GM18519 (cell line): ENCODE measurements at regions not wholly inside any gene's neighbourhood (a gene's known extent, or its start where the extent isn't known, plus 50 kb on each side); places are given as distances from the start of the nearest gene placed in this dataset.
"Not testable (repeated sequence)": the region's sequence is repeated elsewhere in the genome, so short reads cannot be mapped to it uniquely, and the experiment has no call there.

Experiments
- ATAC-seq: cut with Tn5 transposase; IDR thresholded peaks from one replicate; pipeline ENCODE4 v1.9.1; 2021; ENCODE audit warnings: mild to moderate bottlenecking, moderate library complexity; ENCODE audit not compliant: unreplicated experiment, low FRiP score

- ATAC-seq = not testable (repeated sequence)
Measured at GRCh38 chr13:76243120-76243519, 607.0 kb downstream of the LMO7 start.

GRCh38 chr13:76239031-76239680 is 603.0 kb downstream of the LMO7 start:
- ATAC-seq = no peak

GRCh38 chr13:76231522-76232167 is 595.5 kb downstream of the LMO7 start:
- ATAC-seq = no peak

GRCh38 chr13:76229281-76229680 is 593.2 kb downstream of the LMO7 start:
- ATAC-seq = no peak

- ATAC-seq = no peak
Measured at GRCh38 chr13:76226941-76227340, 590.8 kb downstream of the LMO7 start.

- ATAC-seq = no peak
Measured at GRCh38 chr13:76225815-76226489, 589.8 kb downstream of the LMO7 start.

GRCh38 chr13:76223999-76224398 is 587.9 kb downstream of the LMO7 start:
- no peak for ATAC-seq

GRCh38 chr13:76223565-76223964 is 587.4 kb downstream of the LMO7 start:
- no peak for ATAC-seq

- no peak for ATAC-seq
Measured at GRCh38 chr13:76222511-76222910, 586.4 kb downstream of the LMO7 start.

- ATAC-seq = no peak
Measured at GRCh38 chr13:76216729-76217128, 580.6 kb downstream of the LMO7 start.

- peak; percentile 7 for ATAC-seq
Measured at GRCh38 chr13:76214001-76214400, 577.9 kb downstream of the LMO7 start.

GRCh38 chr13:76213423-76213904 is 577.3 kb downstream of the LMO7 start:
- peak; percentile 52 for ATAC-seq

GRCh38 chr13:76210262-76210661 is 574.1 kb downstream of the LMO7 start:
- no peak for ATAC-seq

- ATAC-seq = no peak
Measured at GRCh38 chr13:76198568-76199163, 562.5 kb downstream of the LMO7 start.

- no peak for ATAC-seq
Measured at GRCh38 chr13:76189882-76190519, 553.9 kb downstream of the LMO7 start.

- no peak for ATAC-seq
Measured at GRCh38 chr13:76175961-76176725, 540.0 kb downstream of the LMO7 start.

GRCh38 chr13:76168661-76169060 is 532.5 kb downstream of the LMO7 start:
- ATAC-seq = no peak

GRCh38 chr13:76164290-76164689 is 528.2 kb downstream of the LMO7 start:
- no peak for ATAC-seq

- ATAC-seq = no peak
Measured at GRCh38 chr13:76163761-76164160, 527.6 kb downstream of the LMO7 start.
